GM18517 (cell line): ENCODE measurements at regions not wholly inside any gene's neighbourhood (a gene's known extent, or its start where the extent isn't known, plus 50 kb on each side); places are given as distances from the start of the nearest gene placed in this dataset.

Experiments used
- ATAC-seq: cut with Tn5 transposase; IDR thresholded peaks from one replicate; pipeline ENCODE4 v1.9.1; 2021; ENCODE audit warnings: mild to moderate bottlenecking, moderate library complexity; ENCODE audit not compliant: unreplicated experiment

DNA sequence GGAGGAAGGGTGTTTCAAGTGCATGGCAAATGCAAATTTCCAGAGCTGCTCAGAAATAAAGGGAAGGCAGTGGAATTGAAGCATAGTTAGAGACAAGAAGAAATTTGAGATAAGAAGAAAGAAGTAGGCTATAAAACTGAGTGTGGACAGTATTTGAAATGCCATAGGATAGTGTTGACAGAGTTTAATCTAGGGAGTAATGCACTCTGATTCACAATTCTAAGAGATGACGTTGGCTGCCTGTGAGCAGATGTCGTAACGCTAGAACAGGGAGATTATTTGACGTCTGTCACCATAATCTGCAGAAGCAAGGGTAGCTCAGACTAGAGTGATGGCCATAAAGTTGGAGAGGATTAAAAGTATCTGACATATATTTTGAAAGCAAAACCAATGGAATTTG lies 389.9 kb upstream of the KIRREL3 start:
- ATAC-seq: no peak

GRCh38 chr11:127385071-127385470 lies 384.5 kb upstream of the KIRREL3 start:
- ATAC-seq: no peak

DNA sequence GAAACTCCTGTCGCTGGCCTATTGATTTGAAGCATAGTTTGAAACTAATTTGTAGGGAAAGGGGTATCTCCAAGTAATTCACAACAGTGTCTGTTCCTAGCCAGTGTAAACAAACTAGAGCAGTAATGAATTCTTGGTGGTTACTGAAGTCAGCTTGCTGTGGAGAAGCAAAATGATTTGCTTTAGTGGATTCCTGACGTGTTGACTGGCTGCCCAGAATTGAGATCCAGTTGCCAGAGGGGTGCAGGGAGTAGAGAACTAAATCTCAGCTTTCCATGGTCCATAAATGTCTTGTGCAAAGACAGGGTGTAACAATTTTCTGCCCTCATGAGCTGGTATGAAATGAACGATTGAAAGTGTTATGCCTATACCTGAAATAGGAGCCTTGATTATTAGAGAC lies 382.5 kb upstream of the KIRREL3 start:
- ATAC-seq: no peak

- no peak for ATAC-seq
Measured at GRCh38 chr11:127381247-127381646, 380.7 kb upstream of the KIRREL3 start.

DNA sequence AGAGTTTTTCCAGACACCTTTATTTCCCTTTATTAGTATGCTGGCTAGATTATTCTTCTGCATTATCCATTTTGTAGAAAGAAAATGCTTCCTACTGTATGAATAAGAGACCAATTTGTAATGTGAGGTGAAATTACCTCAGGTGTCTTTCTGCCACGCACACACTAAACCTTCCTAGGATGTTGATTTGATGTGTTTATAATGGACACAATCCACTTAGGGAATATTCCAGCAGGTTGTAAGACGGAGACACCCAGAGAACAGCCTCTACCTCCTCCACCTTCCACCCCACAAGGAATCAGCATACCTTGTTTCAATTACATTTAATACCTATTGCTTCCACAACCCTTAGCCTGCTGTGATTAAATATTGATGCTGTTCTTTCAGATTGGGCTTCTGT lies 379.1 kb upstream of the KIRREL3 start:
- no peak for ATAC-seq

- ATAC-seq: no peak
Measured at GRCh38 chr11:127376301-127376700, 375.7 kb upstream of the KIRREL3 start.

- ATAC-seq: no peak
Measured at GRCh38 chr11:127369356-127369755, 368.8 kb upstream of the KIRREL3 start.

DNA sequence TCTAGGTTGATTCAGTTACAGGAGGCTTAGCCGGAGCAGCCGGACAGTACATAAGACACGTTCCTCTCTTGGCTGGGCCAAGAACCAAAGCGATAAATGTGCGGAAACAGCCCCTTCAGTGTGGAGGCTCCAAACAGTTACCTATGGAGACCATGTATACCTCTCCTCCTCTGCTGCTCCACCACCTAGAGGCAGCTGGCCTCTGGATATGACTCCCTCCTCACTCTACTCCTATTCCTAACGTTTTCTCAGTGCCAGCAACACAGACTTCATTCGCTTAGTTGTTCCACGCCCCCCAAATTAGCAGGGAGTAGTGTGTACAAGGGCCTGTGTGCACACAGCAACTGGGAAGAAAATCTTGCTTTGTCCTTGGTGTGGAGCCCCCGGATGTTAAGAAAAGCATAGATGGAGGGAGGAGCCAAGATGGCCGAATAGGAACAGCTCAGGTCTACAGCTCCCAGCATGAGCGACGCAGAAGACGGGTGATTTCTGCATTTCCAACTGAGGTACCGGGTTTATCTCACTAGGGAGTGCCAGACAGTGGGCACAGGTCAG lies 362.3 kb upstream of the KIRREL3 start:
- ATAC-seq: no peak

GRCh38 chr11:127358160-127358559 lies 357.6 kb upstream of the KIRREL3 start:
- no peak for ATAC-seq

DNA sequence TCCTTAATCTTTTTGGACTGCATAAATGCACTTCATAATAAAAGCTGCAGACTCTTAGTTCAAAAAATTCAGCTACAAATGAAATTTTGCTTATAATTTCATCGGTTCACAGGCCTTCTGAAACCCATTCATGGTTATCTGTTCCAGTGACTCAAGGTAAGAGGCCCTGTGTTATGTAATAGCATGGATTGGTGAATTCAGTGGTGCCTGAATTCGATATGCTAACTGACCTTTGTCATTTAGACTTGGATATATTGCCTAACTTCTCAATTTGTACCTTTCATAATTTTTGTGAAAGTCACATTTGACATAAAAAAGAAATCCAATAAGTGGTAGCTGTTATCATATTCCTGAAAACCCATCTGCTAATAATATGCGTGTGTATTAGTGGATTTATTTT lies 349.9 kb upstream of the KIRREL3 start:
- ATAC-seq: no peak

- ATAC-seq: no peak
Measured at GRCh38 chr11:127345819-127346459, 345.4 kb upstream of the KIRREL3 start.

- no peak for ATAC-seq
Measured at GRCh38 chr11:127340438-127340837, 339.9 kb upstream of the KIRREL3 start.

- ATAC-seq: no peak
Measured at GRCh38 chr11:127339376-127339775, 338.8 kb upstream of the KIRREL3 start.

- no peak for ATAC-seq
Measured at GRCh38 chr11:127338380-127339259, 338.1 kb upstream of the KIRREL3 start.

GRCh38 chr11:127334466-127334865 lies 333.9 kb upstream of the KIRREL3 start:
- no peak for ATAC-seq

DNA sequence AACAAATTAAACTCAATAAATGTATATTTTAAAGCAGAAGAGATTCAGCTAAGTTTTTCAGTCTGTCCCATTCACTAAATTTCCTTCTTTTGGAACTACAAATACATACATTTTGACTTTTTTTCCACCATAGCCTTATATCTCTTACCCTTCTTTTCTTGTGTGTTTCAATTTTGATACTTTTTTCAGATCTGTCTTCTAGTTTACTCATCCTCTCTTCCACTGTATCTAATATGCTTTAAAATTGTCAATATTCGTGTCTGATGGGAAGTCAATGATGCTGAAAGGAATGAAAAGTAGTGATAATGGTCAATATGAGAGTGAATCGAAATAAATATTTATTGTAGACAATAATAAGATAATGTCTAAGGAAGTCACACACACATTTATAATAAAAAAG lies 332.3 kb upstream of the KIRREL3 start:
- no peak for ATAC-seq

GRCh38 chr11:127330044-127330443 lies 329.5 kb upstream of the KIRREL3 start:
- ATAC-seq: no peak

DNA sequence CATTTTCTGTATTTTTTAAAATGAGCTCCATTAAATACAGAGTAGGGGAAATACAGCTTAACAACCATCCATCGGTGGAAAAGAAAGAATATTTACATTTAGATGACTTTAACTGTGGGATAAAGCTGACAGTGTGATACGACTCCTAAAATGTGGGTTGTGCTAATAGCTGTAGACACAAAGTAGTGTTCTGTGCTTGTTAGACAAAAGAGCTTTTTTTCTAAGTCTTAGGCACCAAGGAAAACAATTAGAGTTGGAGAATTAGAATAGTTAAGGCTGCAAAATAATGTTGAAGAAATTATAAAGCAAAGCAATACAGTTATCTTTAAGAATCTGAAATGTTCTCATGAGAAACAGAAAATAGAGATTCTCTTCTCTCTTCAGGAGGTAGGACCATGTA lies 307.7 kb upstream of the KIRREL3 start:
- ATAC-seq: no peak

DNA sequence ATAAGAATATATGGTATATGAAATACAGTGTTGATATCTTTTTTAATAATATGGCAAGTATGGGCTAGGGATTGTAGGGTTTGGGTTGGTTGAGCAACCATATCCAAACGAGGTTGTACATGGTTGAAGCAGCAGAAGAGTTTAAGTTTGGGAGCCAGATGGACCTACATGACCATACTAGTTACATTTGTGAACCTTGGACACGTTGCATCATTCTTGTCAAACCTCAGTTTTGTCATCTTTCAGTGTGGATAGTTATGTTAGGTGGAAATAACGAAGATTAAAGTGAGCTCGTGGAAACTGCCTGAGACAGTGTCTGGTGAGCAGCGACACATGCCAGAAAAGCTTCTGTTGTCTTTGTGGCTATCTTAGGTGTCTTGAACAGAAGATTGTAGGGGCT lies 307.1 kb upstream of the KIRREL3 start:
- ATAC-seq: no peak

DNA sequence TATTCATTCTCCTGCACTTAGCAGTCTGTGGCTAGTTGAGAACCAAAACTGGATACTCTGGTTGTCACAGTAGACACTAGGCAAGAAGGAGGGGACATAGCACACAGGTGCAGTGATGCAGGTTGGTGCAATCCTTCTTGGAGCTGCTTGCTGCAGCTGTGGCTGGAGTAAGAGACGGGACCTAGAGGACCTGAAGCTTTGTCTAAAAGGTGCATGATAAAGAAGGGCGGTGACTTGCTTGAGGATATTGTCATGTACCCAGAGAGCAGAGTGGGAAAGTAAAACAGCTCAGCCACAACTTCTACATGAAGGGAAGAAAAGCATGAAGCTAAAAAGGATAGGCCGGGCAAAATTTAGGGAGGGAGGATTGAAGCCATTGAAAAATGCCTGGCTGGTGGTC lies 304.1 kb upstream of the KIRREL3 start:
- ATAC-seq: no peak

DNA sequence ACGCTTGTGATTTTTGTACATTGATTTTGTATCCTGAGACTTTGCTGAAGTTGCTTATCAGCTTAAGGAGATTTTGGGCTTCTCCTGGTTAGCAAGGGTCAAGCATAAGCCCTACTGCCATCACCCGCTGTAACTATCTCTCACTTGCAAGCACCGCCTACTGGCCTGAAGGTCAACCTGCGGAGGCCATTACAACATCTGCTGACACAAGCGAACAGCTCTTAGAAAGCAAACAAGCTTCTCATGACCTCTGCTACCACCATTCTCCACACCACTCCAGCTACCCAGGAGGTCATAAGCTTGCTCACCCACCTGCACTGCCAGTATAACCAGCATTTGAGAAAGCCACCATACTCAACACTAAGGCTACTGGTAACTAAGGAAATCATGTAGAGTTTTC lies 288.4 kb upstream of the KIRREL3 start:
- no peak for ATAC-seq

DNA sequence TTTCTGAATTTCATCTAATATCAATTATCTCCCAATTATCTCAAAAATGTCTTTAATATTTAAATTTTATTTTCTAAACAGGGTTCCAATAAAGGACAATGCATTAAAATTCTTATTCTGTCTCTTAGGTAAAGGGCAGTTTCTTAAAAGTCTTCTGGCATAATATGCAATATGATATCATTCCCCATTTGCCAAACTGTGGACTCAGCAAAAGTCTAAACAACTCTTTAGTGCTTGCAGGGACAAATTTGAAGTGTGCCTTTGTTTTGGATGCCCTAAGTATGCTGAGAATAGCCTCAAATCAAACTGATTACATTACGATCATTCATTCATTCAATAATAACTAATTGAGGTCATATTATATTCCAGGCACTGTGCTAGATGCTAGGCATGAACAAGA lies 281.0 kb upstream of the KIRREL3 start:
- ATAC-seq: no peak
